LNCAP (cell line): ENCODE measurements at regions not wholly inside any gene's neighbourhood (a gene's known extent, or its start where the extent isn't known, plus 50 kb on each side); places are given as distances from the start of the nearest gene placed in this dataset.

Experiments used
- CTCF ChIP-seq: fragments of 450-650 bp; IDR thresholded peaks from 2 replicates; pipeline ENCODE4 v1.5.1; 2017; ENCODE audit warnings: mild to moderate bottlenecking

- TF ChIP-seq CTCF: no peak
These were observed 521.3 kb upstream of the ZNF608 start for GRCh38 chr5:125267636-125268248.

GRCh38 chr5:125269926-125270325 lies 523.5 kb upstream of the ZNF608 start:
- TF ChIP-seq CTCF: no peak

GRCh38 chr5:125272357-125272756 lies 525.9 kb upstream of the ZNF608 start:
- no peak for TF ChIP-seq CTCF

- no peak for TF ChIP-seq CTCF
These were observed 527.8 kb upstream of the ZNF608 start for GRCh38 chr5:125274211-125274610.

- no peak for TF ChIP-seq CTCF
These were observed 528.7 kb upstream of the ZNF608 start for GRCh38 chr5:125274938-125275724.

- TF ChIP-seq CTCF: no peak
These were observed 529.3 kb upstream of the ZNF608 start for GRCh38 chr5:125275725-125276090.

GRCh38 chr5:125276096-125276495 lies 529.7 kb upstream of the ZNF608 start:
- no peak for TF ChIP-seq CTCF
